DMS 273 (cell line): ENCODE measurements at regions not wholly inside any gene's neighbourhood (a gene's known extent, or its start where the extent isn't known, plus 50 kb on each side); places are given as distances from the start of the nearest gene placed in this dataset.

ENCODE experiments used
- DNase-seq: peaks from one replicate; lab custom pipeline; 2025; ENCODE audit not compliant: unreplicated experiment; lab: John Stamatoyannopoulos, UW

DNA sequence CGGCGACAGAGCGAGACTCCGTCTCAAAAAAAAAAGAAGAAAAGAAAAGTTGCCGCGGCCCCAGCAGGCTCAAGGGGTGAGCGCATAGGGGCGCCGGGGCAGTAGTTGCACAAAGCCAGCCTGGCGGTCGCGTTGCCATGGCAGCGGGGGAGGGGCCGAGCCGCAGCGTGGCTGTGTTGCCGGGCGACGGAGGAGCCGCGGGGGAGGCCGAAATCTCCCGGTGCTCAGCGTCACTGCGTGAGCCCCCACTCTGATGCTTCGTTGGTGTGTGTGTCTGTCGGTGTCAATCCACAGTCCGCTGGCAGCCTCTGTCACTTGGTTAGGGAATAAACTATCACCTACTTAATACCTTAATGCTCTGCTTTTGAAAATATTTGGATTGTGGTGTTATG is 82.9 kb upstream of the C1QTNF9B start:
- peak; percentile 90 for DNase-seq

DNA sequence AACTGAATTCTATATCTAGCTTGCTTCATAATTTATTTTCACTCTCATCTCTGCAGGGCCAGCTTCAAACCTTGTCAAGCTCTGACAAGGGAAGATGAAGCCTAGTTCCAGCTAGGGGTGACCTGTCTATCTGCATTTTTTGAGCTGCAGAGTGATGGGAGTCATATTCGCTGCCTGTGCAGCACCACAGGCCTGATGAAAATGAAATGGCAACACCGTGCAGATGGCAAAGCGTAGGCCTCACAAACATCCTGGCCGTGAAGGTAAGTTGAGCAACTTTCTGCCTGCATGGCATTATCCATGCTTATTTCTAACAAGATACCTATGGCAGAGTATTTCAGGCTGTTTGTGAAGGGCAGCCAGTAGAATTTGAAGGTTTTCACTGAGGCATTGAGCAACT is 86.4 kb upstream of the C1QTNF9B start:
- DNase-seq: no peak

DNA sequence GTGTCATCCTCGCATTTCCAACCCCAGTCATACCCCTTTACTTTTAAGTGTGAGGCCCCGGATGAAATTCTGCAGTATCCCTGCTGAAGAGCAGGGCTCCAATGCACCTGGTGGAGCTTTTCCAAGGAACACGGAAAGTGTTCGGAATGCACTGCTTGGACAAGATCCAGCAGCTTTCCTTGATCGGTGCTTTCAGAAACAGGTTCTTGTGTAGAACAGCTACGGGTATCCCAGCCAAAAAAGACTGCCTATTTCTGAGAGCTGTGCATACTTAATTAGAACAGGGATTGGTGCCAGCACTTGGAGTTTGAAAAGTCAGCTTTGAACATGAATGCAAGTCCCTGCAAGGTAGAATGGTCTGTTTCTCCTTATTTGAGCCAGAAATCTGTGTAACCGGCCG is 87.2 kb upstream of the C1QTNF9B start:
- DNase-seq: peak; percentile 71

DNA sequence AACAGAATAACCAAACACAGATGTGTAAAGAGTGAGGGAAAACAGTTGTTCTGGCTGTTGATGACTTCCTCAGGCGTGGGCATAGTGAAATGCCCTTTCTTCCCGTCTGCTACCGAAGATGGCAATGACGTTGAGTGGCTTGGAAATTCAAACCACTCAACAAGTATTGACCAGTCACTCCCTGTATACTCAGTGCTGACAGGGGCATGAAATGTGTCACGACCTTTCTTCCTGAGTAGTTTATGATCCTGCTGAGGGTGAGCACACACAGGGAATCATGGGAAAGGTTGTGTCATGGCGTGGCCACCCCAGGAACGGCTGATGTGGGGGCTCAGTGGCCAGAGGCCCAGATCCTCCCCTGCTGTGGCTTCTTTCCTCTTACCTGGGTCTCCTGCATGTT is 87.8 kb upstream of the C1QTNF9B start:
- DNase-seq: no peak

DNA sequence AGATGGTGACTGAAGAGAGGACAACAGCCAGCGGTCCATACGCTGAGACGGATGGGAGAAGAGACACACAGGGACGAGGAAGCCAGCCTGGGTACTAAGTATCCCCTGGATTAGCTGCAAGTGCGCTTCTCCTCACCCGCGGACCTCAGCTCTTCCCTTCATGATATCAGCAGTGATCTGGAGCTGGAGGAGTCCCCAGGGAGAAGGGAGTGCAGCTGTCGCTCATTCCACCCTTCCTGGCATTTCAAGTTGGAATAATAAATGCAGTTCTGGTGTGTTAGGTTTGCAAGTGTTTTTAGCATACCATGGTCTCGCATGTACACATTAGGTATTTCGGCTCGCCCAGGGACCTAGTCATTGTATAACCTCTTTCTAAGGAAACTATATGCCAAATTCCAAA is 88.5 kb upstream of the C1QTNF9B start:
- peak; percentile 84 for DNase-seq

DNA sequence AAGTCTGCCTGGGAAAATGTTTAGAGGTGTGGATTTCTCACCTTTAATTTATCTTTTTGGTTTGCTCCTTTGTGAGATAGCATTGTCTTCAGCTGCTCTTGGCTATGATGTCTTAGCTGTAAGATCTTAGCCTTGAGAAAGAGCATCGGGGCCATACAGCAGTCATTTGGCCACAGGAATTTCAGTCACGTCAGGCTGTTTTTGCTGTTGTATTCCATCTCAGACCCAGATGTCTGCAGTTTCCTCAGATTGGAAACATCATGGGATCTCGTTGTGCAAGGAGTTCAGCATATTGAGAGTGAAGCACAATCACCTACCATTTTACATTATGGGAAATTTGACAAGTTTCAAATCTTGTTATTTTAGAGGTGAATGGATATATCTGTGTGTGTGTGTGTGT is 89.3 kb upstream of the C1QTNF9B start:
- peak; percentile 40 for DNase-seq

DNA sequence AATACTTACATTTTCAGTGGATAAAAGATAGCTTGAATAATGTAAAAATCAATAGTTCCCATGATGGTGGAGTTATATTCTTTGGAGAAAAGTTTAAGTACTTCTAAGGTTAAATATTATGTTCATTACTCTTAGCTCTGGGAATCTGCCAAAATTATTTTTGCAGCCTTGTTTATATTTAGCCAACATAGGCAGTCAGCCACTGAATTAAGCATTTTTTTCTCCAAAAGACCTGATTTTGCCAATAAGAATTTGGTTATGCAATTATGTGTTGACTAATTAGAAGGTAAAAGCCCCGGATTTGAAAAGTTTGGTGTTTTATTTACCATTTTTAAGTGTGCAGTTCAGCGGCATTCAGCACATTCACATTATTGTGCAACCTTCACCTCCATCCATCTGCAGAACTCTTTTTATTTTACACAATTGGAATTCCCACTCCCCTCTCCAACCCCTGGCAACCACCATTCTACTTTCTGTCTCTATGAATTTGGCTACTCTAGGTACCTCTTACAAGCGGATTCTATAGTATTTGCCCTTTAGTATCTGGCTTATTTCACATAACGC is 90.1 kb upstream of the C1QTNF9B start:
- no peak for DNase-seq

DNA sequence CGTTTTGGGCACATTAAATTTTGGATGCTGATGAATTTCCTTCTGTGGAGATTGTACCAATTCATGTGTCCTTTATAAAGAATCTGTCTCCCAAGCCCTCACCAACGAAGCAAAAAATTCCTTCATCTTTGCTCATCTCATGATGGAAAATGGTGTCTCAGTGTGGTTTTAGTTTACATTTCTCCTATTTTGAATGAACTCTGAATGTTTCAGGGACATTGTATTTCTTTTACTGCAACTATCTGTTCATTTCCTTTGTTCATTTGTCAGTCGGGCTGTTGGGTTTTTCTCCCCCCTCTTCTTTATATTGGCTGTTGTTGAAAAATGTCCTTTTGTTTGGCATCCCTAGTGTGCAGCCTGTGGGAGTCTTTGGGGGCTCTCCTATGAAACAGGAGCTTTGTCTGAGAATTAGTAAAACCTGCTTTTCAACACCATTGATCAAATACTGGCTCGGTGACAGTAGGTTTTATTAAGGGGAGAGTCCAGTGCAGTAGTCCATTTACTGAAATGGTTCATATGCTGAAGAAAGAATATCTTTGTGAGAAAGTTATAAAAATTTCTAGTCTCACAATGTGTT is 91.3 kb upstream of the C1QTNF9B start:
- no peak for DNase-seq

DNA sequence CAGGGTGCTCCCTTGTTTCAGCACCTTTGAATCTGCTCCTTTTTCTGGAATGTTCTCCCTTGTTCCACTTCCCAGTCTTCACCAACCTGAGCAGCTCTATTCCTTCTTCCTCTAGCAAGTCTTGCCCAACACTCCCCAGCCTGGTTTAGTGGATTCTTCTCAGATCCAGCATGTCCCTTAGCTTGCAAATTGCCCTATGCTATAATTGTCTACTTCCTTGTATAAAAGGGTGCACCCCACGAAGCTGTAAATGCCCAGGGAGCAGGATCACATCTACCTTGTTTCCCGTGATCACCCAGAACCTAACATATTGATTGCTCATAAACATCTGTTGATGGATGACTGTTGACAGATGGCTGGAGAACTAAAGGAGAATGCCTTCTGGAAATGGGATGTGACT is 93.2 kb upstream of the C1QTNF9B start:
- peak; percentile 21 for DNase-seq

DNA sequence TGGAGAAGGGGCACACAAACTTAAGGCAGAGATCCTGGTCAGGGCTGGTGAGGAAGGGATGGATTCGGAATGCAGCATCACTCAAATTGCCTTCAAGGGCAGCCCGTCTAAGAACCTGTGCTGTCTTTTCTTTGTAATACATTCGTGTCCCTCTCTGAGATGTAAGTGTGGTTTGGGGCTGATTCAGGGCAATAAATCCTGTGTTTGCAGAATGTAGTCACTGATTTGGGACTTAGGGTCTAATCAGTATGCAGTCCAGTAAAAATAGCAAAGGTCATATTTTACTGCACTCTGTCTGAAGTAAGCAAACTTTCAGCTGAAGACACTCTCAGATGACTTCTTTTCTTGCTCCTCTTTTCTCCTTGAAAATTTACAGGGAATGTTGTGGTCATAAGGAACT is 93.8 kb upstream of the C1QTNF9B start:
- DNase-seq: no peak

DNA sequence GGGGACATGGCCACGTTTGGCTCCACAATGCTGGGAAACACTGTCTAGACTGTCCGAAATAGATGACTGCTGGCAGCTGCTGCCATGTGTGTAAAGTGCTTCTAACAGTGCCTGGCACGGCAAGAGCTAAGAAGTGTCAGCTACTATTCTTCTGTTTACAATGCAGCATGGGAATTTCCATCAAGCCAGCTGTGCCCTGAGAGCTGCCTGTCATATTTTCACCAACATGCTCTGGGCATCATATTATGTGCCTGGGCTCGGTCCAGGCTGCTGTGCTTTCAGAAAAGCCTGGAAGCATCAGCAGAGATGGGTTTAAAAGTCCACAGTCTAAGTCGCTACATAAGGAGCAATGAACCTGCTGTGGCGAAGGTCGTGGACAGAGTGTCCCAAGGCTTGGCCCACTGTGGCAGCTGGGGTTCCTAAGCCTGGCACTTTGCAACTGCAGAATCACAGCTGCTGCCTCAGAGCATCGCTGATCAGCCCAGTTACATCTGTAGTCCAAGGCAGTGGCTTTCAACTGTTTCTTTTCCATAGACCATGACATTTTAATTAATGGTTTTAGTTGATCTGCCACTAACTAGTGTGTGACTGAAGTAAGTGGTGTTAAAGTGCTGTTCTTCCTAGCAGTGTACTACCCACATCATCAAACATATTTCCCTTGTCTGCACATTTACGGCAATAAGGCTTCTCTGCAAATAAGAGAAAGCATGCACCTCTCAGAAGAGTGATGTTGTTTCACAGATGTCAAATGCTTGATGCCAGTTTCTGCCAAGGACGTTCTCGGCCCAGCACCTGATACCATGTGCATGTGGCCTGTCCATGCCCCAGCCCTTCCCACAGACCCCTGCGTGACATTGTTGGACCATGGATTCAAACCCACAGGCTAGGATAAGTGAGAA is 95.7 kb upstream of the C1QTNF9B start:
- DNase-seq: peak; percentile 56

DNA sequence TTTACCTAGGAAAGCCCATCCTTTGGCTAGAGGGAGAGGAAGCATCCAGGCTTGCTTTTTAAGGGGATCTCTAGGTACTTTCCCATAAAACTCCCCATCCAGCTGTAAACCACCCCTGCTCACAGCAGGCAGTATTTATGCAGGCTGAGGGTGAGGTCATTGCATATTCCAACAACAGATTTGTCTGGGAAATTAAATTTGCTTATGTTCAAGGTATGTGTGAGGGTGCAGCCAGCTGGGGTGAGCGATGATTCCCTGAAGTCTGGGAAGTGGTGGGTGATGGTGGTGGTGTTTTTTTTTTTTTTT is 96.3 kb upstream of the C1QTNF9B start:
- DNase-seq: peak; percentile 50

DNA sequence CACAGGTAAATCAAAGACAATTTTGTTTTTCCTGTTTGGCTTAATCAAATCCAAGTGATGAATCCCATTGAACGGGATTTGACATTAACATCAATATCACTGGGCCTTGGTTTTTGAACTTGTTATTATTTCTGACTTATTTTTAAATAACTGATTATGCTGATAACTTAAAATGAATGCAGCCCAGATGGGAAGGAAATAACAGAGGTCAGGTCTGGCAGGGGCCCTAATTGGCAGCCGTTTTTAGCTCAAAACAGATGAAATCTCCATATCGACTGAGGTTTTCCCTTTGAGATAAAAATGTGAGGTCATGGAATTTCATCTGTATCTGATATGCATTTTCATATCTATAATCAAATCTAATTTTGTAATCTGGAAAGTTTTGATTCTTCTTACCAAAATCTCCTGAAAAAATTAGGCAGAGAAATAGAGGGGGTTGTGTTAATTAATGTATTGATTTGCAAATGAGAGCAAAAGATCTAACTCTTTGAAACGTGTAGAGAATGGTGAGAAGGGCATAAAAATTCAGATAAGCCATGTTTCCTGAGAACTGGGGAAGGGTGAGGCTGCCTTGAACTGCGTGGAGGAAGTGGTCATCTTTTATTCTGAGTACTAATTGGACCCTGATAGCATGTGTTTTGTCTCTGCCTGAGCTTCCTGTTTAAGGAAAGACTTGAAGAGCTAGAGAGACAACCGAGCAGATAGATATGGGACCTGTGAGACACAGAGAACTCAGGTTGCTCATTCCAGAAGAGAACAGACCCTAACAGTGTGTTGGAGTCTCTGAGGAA is 98.2 kb upstream of the C1QTNF9B start:
- DNase-seq: no peak

DNA sequence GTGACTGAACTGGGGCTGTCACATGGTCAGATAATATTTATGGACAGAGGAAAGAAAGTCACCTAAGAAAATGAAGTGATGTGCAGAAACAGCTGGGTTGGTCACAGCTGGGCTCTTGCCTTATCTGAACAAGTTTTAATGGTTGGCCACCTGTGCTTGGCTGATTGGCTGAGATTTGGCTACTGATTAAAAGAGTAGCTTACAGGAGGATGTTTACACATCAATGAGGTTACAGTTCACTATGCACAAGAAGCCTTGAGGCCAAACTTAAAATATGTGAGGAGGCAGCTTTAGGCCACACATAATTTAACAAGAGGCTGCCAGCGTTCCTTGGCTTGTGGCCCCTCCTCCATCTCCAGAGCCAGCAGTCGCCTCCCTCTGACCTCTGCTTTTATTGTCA is 99.2 kb upstream of the C1QTNF9B start:
- no peak for DNase-seq

DNA sequence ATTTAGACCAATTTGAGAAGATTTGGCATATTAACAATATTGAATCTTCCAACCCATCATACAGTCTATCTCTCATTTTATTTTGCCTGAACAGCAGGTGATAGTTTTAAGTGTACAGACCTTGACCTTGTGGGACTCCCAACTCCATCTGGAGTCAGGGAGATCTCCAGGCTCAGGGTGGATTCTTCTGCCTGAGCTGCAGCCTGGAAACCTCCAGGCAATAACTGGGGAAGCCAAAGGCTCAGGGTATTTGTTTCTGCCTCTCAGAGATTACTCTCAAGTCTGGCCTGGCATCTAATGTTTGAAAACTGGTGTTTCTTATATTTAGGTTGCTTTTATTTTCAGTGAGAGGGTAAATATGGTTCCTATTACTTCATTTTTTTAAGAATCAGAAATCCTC is 102.1 kb upstream of the C1QTNF9B start:
- DNase-seq: peak; percentile 69

DNA sequence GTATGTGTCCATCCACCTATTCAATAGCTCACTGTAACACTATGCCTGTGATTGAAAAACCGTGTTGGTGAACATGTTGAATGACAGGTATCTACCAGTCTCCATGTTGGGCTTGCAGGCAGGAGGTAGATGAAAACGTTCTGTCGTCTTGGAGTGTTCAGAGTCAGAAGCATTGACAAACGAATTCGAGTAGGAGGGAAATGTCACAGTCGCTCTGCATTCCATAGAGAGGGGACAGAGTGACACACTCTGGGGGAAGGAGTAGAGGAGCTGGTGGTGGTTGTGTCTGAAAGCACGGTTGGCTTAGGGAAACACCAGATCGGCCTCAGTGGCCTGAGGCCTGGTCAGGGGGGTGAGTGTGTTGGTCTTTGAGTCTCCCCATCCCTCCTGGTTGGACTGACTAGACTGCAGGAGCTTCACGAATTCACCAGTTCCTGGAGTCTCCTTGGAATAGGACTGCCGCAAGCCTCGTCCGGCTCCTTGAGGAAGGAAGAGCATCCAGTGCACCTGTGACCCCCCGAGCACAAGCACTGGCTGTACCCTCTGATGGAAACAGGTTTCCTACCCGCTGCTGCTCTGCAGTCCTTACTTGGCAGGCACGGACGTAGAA is 105.0 kb upstream of the C1QTNF9B start:
- DNase-seq: no peak

DNA sequence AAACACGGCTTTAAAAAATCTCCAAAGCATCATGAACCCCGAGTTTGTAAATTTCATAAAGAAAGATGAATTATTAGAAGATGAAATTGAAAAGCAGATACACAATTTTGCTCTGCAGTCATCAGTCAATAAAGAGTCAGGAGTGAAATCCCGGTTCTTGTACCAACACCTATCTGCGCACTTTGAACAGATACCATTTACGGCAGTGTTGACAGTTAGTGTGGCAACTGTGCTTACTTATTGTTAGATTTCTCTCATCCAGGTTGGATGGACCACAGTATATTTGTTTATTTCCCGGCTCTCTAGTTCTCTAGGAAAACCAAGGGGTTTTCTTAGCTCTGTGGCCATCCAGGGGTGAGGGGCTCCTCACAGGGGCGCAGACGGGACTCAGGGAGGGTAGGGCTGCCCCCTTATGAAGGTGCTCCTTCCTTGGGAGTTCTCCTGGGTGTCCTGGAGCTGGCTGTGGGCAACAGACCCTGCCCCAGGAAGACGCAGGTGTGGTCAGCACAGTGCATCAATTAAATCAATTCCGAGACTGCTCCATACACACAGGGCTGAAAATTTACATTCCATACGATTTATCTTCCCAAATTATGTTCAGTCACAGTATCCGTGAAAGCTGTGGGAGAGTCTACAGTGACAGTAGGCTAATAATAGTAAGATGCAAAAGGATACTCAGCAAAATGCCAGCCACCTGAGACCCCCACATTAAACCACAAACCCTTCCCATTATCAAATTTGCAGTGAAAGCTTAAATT is 107.0 kb upstream of the C1QTNF9B start:
- DNase-seq: no peak

DNA sequence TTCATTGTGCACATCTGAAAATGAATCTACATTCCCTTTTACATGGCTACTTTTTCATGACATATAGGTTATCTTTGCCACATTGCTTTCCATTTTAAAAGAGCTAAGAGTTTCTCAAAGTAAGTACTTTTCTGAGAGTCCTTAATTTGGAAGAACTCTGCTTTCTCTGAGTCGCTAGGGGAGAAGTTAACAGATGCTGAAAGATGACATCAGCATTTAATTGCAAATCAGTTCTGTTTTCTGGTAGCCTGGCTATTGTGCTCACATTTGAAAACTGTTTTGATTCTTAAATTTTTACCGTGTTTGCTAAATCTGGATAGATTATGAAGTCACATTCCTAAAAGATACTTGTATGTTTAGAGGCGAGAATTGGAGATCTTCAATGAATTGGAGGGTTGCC is 107.7 kb upstream of the C1QTNF9B start:
- peak; percentile 59 for DNase-seq

DNA sequence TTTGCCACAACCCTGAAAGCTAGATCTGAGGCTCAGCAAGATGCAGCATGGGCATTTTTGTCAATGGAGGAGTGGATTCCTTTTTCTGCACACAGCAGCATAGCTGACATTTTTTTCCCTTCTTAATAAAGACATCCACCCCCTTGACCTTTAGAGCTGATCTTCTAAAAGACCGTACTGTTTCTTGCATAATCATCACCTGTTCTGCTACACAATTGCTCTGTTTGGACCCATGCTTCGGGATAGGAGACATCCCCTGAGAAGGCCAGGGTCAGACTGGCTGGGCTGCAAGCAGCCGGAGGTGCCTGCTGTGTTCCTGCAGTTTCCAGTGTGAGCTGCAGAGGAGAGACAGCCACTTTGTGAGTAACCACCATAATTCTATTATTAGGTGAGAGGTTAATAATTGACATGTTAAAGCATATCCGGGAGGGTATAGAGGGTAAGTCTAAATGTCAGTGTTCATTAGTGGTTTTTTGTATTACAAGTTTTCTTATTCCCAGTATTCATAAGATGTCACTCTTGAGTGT is 108.5 kb upstream of the C1QTNF9B start:
- no peak for DNase-seq

DNA sequence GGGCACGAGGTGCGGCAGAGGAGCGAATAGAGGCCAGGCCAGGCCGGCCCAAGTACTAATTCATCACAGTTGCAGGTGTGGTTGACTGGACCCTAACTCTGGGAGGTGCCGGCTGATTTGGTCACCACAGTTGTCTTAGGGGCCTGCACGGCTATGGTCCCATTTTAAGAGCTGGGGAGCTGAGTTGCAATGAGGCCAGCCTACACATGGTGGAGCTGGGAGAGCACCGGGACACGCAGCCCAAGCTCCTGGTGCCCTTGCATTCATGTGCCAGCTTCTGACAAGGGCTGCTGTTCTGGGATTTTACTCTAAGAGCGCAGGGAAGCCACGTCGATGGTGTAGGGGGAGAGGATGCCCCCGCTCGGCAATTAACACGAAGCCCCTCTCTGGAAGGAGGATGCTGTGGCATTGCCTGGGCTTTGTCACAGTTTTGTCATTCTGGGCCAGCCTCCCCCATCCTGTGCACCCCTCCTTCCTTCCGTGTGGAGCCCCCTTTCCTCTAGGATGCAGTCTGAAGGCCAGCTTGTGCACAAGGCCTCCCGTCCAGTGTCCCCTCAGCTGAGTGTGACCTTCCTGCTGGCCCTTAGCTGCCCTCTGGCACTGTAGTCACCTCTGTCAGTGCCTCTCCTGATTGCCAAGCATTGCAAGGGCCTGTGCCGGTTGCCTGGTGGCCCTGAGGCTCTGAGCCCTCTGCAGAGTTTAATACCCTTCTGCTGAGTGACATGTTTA is 109.4 kb upstream of the C1QTNF9B start:
- DNase-seq: no peak
